ENCODE measurements at regions not wholly inside any gene's neighbourhood (a gene's known extent, or its start where the extent isn't known, plus 50 kb on each side); places are given as distances from the start of the nearest gene placed in this dataset.
A peak's percentile ranks its signal among the peaks of the same experiment; 100 is the strongest.
"Not testable (repeated sequence)": the region's sequence is repeated elsewhere in the genome, so short reads cannot be mapped to it uniquely, and the experiment has no call there.

GRCh38 chr2:62325398-62325797 lies 129.5 kb downstream of the B3GNT2 start:
- no peak for DNase-seq

DNA sequence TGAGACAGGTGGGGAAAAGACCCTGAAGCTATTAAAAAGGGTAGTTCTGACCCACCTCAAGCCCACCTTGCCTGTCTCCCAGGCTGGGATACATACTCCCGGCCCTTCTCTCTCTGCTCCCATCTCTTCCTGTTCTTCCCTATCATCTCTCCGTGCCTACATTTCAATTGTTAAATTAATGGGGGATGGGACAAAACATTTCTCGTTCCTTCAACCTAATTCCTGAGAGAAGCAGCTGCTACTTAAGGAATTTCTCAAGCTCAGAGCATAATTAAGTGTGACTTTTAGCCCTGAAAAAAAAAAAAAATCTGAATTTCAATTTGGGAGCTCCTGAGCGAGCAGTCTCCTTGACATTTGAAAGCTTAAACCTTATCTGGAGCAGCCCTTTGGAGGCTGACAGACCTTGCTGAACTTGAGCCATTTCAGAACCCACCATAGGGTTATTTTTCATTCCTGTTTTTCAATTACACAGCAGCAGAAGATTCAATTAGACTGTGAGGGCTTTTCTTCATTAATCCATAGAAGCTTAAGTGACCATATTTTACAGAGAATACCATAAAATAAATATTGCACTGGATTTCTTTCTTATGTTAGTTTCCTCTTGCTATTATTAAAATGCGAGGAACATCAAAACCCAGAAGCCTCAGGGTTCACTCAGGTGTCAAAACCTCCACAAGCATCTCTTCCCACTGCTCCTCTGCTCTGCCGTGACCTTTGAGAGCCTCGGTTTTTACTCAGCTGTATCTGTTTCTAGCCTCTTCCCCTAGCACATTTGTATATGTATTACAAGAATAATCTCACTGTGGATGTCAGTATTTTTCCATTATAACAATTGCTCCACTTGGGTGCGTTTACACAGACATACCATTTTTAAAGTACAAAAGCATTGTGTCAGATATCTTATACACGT lies 125.7 kb downstream of the B3GNT2 start:
- DNase-seq, result no peak

GRCh38 chr2:62320657-62321357 lies 124.9 kb downstream of the B3GNT2 start:
- no peak for DNase-seq

- not testable (repeated sequence) for DNase-seq
These were observed 124.2 kb downstream of the B3GNT2 start for GRCh38 chr2:62320137-62320536.

DNA sequence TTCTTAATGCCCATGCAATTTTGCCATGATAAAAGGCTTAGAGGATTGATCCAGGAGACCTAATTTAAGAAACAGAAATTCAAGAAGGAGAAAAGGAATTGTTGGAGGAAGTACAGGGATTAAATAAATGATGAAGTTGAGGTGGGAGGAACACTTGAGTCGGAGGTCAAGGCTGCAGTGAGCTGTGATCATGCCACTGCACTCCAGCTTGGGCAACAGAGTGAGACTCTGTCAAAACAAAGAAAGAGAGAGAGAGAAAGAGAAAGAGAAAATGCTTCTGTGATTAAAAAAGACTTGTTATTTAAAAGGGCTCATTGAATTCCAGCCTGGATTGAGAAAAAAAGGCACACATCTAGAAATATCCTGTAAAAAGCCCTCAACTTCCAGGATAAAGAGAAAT lies 123.2 kb downstream of the B3GNT2 start:
- DNase-seq, result no peak

DNA sequence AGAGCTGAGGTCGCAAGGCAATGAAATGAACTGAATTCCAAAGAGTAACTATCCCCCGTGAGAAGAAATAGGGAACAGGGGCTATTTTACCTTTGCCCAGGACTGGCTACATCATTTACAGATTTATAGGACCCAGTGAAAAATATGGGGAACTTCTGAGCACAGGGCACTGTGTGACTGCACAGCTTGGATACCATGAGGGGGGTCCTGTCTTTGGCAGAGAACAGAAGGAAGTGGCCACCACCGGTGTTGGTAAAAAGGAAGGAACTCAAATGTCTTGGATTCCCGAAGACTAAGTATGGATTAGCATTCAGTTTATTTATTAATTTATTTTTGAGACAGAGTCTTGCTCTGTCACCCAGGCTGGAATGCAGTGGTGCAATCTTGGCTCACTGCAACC lies 119.6 kb downstream of the B3GNT2 start:
- DNase-seq, result no peak

DNA sequence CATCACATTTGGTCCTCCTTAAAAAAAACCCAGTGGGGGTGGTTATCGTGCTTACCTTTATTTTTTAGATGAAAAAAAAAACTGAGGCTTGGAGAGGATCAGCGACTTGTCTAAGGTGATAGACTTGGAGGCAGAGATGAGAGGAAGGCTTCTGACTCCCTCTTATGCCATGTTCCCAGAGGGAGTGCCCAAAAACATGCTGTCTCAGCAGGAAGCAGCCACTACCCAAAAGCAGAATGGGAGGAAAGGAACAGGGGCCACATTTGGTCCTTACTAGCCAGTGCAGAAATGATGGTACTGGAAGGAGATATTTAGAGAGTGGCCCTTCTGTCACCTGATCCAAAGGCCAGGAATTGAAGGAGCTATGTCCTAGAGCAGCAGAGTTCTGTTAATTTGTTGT lies 118.4 kb downstream of the B3GNT2 start:
- no peak for DNase-seq

DNA sequence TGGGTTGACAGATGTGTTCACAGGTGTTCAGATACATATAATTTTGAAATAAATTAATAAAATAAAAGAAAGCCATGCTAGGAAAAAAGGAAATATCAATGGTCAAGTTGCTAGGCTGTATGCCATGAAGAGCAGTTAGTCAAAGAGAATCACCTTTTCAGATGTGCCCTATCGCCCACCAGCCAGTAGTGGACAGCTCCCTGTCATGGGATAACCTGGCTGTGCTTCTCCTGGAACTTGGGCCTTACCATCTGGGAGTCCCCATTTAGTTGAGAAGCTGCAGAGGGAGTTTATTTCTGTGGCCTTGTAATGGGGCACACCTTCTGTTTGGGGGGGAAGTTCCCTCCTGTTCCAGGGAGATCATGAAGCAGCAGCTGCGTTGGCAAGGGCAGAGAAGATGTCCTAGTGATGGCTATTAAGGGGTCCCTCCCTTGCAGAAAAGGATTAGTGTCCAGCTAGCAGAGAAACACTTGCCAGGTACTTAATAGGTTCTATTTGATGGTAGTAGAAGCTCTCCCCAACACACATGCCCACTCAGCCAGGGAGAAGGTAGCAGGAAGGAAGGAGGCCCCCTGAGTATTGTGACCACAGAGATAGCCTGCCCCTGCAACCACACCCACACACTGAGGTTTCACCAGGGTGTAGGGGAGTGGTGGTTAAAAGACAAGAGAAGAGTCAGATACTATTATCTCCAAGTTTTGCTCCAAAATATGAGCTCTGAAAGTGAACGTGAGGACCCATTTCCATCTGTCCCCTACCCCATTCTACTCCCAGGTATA lies 117.7 kb downstream of the B3GNT2 start:
- no peak for DNase-seq

GRCh38 chr2:62309465-62310091 lies 113.7 kb downstream of the B3GNT2 start:
- no peak for DNase-seq

- DNase-seq, result no peak
These were observed 113.2 kb downstream of the B3GNT2 start for GRCh38 chr2:62309081-62309464.

DNA sequence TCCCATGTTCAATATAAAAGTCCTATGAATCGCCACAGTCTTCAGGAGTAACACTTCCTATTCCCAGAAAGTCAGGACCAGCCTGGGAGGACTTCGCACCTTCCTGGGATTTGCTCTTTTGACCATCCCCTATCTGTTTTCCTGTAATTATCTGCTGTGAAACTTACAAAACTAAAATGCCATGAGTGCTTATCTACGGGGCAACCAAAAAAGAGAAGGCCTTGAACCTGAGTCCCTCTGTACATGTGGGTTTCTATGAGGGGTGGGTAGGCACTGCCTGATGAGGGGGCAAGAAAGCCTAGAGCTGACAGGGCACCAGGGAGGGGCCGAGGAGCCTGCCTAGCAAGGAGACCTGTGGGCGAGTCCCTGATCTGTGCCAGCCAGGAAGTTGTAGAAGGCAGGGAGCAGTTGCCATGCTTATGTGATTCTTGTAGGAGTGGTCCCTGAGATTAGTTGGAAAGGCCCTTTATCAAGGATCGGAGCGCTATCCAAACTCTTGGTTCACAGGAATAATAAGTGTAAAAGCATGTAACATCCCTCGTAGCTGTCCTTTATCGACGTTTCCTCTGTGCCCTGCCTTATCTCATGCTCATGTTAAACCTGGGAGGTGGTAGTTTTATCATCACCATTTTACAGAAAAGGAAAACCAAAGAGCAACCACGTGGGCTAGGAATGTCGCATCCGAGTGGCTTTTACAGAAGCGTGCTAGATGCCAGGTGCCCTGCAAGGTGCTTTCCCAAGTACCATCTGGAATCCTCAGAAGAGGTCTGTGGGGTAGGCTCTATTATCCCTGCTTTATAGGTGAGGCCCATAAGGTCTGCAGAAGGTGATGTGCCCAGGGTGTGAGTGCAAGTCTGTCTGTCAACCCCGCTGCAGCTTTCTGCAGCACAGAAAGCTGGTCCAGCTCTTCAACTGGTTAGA lies 111.8 kb downstream of the B3GNT2 start:
- no peak for DNase-seq

- peak; percentile 19 for DNase-seq
These were observed 111.0 kb downstream of the B3GNT2 start for GRCh38 chr2:62306751-62307468.

DNA sequence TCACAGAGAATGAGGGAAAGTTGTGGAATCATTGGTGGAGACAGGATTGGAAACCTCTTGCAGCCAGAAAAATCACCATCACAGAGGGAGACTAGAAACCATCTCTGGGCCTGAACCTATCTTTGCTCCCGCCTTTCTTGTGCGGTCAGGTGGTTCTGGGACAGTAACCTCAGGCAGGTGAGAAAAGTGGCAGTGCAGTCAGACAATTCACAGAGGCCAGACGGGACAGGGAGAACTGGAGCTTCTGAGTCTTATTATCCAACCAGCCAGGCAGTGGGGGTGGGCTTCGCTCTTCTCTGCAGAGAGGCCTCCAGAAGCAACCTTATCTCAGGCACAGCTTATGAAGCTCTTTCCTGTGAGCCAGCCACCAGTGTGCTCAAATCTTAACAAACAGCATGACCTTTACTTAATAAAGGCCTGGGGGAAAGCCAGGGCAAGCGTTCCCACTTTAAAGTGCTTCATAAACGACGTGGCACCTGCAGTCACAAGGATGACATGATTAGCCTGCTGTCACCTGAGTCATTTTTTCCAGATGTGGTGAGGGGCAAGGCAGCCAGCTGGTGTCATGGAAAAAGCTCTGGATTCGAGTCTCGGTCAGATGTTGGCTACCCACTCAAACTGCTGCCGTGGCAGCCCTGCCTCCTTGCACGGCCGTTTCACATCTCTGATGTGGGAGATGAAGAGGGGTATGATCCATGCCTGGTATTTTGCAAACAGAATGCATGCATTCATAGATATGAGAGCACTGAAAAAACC lies 109.7 kb downstream of the B3GNT2 start:
- DNase-seq, result no peak

DNA sequence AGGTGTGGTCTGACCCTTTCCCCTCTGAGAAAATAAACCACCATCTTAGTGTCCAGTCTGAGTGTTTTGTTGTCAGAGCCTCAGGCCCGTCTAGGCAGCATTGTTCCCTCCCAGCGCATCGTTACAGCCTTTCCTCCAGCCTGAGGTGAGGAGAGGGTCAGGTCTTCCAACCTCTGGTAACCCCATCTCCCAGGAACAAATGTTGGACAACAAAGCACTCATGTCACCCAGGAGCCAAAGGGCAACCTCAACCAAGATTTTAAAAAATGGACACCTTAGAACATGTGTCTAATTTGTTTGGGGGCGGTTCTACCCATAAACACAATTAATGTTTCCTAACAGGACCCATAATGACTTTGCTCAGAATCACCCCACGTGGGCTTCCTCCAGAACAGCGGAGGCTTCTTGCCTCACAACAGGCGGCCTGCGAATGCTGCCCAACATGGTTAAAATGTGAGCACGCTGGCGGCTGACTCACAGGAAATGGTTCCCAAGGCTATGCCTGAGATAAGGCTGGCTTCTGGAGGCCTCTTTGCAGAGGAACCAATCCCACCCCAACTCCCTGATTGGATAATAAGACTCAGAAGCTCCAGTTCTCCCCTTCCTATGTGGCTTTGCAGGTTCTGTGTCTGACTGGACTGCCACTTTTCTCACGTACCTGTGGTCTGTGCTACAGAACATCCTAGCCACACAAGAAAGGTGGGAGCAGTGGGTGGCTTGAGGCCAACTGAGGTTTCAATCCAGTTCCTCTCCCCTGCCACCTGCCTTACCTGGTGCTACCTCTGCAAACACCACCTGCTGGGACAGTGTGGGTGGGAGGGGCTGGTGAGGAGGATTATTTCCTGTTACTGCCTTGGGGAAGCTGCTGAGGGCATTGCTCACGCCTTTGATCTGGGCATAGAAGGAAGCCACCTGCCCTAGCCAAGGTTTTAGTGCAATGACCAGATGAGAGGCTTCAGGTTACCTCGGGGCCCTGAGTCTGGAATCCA lies 108.8 kb downstream of the B3GNT2 start:
- peak; percentile 16 for DNase-seq

DNA sequence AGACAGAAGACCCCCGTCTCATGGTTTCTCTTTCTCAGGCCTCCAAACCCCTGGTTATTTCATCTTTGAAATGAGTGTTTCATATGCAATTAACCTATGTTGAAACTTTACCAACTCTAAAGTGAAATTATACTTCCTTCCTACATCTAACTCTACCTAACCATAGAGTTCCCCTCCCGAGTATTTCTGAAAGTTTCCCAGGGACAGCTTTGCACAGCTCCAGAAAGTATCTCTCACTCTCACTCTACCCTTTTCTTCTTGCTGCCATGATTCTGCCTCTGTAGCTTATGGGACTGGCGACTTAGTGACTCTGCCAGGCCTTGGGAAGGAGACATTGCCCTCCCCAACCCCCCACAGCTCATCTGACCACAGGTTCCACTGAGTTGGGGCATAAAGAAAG lies 107.9 kb downstream of the B3GNT2 start:
- no peak for DNase-seq

- no peak for DNase-seq
These were observed 106.9 kb downstream of the B3GNT2 start for GRCh38 chr2:62302631-62303435.

GRCh38 chr2:62300925-62301324 lies 105.0 kb downstream of the B3GNT2 start:
- DNase-seq, result no peak

DNA sequence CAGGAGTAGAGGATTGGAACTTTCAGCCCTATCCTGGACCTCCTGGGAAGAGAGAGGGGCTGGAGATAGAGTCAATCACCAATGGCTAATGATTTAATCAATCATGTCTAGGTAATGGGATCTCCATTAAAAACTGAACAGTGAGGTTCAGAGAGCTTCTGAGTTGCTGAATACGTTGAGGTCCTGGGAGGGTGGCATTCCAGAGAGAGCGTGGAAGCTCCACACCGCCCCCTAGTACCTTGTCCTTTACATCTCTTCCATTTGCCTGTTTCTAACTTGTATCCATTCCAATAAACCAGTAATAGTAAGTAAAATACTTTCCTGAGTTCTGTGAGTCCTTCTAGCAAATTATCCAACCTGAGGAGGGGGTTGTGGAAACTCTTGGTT lies 101.7 kb downstream of the B3GNT2 start:
- DNase-seq, result no peak
